ENCODE measurements at regions not wholly inside any gene's neighbourhood (a gene's known extent, or its start where the extent isn't known, plus 50 kb on each side); places are given as distances from the start of the nearest gene placed in this dataset.

GRCh38 chr2:219967247-219968245, 340.1 kb downstream of the SLC4A3 start:
- TF ChIP-seq POLR2A (IDR thresholded peaks at IDR 0.05): no peak
- Histone ChIP-seq H3K4me1 (no peaks in the 10 kb centered on the region), H3K4me3 (no peak overlapping the region), H3K27ac (no peak overlapping the region), H3K9me3 (no peaks in the 10 kb centered on the region), H3K36me3 (no peaks in the 10 kb centered on the region), H3K27me3 (no peaks in the 10 kb centered on the region)
- intact Hi-C loops (cut with DNase I; ENCODE audit: low total_unique reads): no loop called here
- DNase-seq: no peak
- in situ Hi-C loops (cut with MboI; ENCODE audit: low sequenced_read_pairs in 4 of 4): no loop called here
- no peak for ATAC-seq

GRCh38 chr2:219968685-219969345, 341.4 kb downstream of the SLC4A3 start:
- Histone ChIP-seq H3K4me3 (no peak overlapping the region), H3K27ac (no peak overlapping the region), H3K9me3 (no peaks in the 10 kb centered on the region), H3K4me1 (no peaks in the 10 kb centered on the region), H3K27me3 (no peaks in the 10 kb centered on the region), H3K36me3 (no peaks in the 10 kb centered on the region)
- no peak for TF ChIP-seq POLR2A (IDR thresholded peaks at IDR 0.05)
- no peak for TF ChIP-seq CTCF (IDR thresholded peaks at IDR 0.05 in 4 of 5, conservative IDR thresholded peaks at IDR 0.05 in 1 of 5)
- in situ Hi-C loops (cut with MboI; ENCODE audit: low sequenced_read_pairs in 4 of 4): no loop called here
- ATAC-seq (no peak), DNase-seq (no peak)
- intact Hi-C loops (cut with DNase I; ENCODE audit: low total_unique reads): no loop called here

GRCh38 chr2:219969508-219969907, 342.1 kb downstream of the SLC4A3 start:
- Histone ChIP-seq H3K4me1 (no peaks in the 10 kb centered on the region), H3K27ac (no peak overlapping the region), H3K27me3 (no peaks in the 10 kb centered on the region), H3K4me3 (no peak overlapping the region), H3K9me3 (no peaks in the 10 kb centered on the region), H3K36me3 (no peaks in the 10 kb centered on the region)
- TF ChIP-seq CTCF (IDR thresholded peaks at IDR 0.05 in 4 of 5, conservative IDR thresholded peaks at IDR 0.05 in 1 of 5) (no peak), POLR2A (IDR thresholded peaks at IDR 0.05) (no peak)
- in situ Hi-C loops (cut with MboI; ENCODE audit: low sequenced_read_pairs in 4 of 4): no loop called here
- intact Hi-C loops (cut with DNase I; ENCODE audit: low total_unique reads): no loop called here
- DNase-seq (no peak), ATAC-seq (no peak)

- Histone ChIP-seq H3K4me3 (no peak overlapping the region), H3K27ac (no peak overlapping the region), H3K27me3 (no peaks in the 10 kb centered on the region), H3K9me3 (no peaks in the 10 kb centered on the region), H3K4me1 (no peaks in the 10 kb centered on the region), H3K36me3 (no peaks in the 10 kb centered on the region)
- ATAC-seq (no peak), DNase-seq (no peak)
- intact Hi-C loops (cut with DNase I; ENCODE audit: low total_unique reads) (no loop called here), in situ Hi-C loops (cut with MboI; ENCODE audit: low sequenced_read_pairs in 4 of 4) (no loop called here)
- TF ChIP-seq CTCF (IDR thresholded peaks at IDR 0.05 in 4 of 5, conservative IDR thresholded peaks at IDR 0.05 in 1 of 5) (no peak), POLR2A (IDR thresholded peaks at IDR 0.05) (no peak)
Observed at GRCh38 chr2:219973136-219973535, 345.7 kb downstream of the SLC4A3 start.

- Histone ChIP-seq H3K27ac (no peak overlapping the region), H3K4me3 (no peak overlapping the region), H3K27me3 (no peaks in the 10 kb centered on the region), H3K9me3 (no peaks in the 10 kb centered on the region), H3K36me3 (no peaks in the 10 kb centered on the region), H3K4me1 (no peaks in the 10 kb centered on the region)
- no peak for TF ChIP-seq CTCF (IDR thresholded peaks at IDR 0.05 in 4 of 5, conservative IDR thresholded peaks at IDR 0.05 in 1 of 5)
- TF ChIP-seq POLR2A (IDR thresholded peaks at IDR 0.05): no peak
- in situ Hi-C loops (cut with MboI; ENCODE audit: low sequenced_read_pairs in 4 of 4) (no loop called here), intact Hi-C loops (cut with DNase I; ENCODE audit: low total_unique reads) (no loop called here)
- DNase-seq: no peak
- no peak for ATAC-seq
Observed at GRCh38 chr2:219976871-219977270, 349.4 kb downstream of the SLC4A3 start.

Data from gastrocnemius medialis (tissue), 4 donors.